NCI-H345 treated with DMSO at 0.1 percent for 48 hours (cell line): ENCODE measurements at regions not wholly inside any gene's neighbourhood (a gene's known extent, or its start where the extent isn't known, plus 50 kb on each side); places are given as distances from the start of the nearest gene placed in this dataset.

Experiments used
- DNase-seq: peaks from one replicate; lab custom pipeline; 2025; ENCODE audit not compliant: unreplicated experiment; lab: John Stamatoyannopoulos, UW

- DNase-seq = no peak
Observed at GRCh38 chr7:11895337-11895736, 63.3 kb upstream of the THSD7A start.

DNA sequence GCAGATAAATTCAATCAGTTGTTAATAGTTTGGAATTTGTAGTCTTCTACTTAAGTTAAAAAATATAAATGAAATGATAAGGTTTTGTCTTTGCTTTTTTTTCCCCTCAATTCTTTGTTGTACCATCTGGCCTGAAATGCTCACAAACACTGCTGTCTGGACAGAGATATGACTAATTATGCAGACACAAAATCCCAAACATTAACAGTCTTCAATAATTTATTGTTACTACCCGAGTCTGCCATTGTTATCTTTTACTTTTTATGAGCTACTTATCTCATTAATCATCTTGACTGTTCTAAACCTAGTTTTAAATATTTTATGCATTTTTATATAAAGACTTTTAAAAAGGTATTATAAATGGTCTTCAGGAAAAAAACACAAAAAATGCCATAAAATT lies 64.7 kb upstream of the THSD7A start:
- no peak for DNase-seq

DNA sequence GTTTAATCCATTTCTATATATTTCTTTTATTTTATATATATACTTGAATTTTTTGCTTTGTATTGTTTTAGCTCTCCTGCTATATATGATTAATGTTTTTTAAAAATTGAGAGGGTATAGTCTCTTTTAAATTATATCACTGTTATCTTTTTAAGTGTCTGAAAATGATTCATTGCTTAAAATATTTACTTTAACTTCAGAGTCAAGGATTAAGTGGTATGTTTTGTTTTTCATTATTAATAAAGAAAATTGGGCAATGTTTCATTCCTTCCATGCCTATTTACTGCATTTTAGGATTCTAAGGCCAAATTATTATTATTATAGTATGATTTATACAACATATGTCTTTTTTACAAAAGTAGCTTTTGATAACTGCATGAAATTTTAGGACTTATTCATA lies 67.2 kb upstream of the THSD7A start:
- no peak for DNase-seq

- DNase-seq = no peak
Observed at GRCh38 chr7:11910253-11910652, 78.3 kb upstream of the THSD7A start.

- no peak for DNase-seq
Observed at GRCh38 chr7:11911900-11912299, 79.9 kb upstream of the THSD7A start.

DNA sequence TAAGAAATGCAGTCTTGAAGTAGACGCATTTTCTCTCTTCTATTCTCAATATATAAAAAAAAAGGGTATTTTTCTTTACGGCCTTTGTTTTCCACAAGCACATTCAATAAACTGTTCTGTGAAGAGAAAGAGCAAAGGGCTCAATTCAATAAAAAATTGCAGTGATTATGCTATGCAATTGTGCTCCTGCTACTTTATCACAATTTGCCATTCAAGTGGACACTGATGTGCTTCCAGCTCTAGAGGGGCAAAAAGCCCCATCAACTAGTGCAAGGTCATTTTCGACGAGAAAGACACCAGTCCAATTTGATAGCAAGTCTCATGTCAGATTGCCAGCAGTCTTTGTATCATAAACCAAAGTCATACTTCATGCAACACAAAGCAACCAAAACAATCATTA lies 82.6 kb upstream of the THSD7A start:
- no peak for DNase-seq

- DNase-seq = no peak
Observed at GRCh38 chr7:11923376-11923930, 91.5 kb upstream of the THSD7A start.

DNA sequence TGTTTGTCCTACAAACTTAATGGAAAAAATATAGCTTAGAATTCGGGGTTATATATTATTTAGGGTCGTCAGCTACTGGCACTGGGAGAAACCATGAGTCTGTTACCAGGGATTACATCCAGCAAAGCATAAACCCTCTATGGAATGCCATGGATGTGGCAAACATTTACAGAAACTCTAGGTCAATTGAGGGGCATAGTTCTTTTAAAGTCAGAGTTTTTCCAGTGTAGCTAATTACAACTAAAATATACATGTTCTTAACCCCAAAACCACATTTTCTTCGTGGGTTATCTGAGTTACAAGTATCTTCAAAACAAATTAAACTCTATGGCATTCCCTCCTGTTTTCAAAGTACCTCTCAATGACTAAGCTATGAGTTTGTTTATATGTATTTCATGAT lies 99.3 kb upstream of the THSD7A start:
- no peak for DNase-seq

- DNase-seq = no peak
Observed at GRCh38 chr7:11934796-11935195, 102.8 kb upstream of the THSD7A start.

- DNase-seq = no peak
Observed at GRCh38 chr7:11935905-11936304, 103.9 kb upstream of the THSD7A start.

DNA sequence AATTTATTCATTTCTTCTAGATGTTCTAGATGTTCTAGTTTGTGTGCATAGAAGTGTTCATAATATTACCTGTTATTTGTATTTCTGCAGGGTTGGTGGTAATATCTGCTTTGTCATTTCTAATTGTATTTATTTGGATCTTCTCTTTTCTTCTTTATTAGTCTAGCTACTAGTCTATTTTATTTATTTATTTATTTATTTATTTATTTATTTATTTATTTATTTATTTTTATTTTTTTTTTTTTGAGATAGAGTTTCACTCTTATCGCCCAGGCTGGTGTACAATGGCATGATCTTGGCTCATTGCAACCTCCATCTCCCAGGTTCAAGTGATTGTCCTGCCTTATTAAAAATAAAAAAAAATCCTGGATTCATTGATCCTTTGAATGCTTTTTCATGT lies 114.8 kb upstream of the THSD7A start:
- DNase-seq = no peak

GRCh38 chr7:11950281-11950680 lies 118.3 kb upstream of the THSD7A start:
- no peak for DNase-seq

- DNase-seq = no peak
Observed at GRCh38 chr7:11950942-11951341, 118.9 kb upstream of the THSD7A start.

- DNase-seq = no peak
Observed at GRCh38 chr7:11951909-11952308, 119.9 kb upstream of the THSD7A start.

- no peak for DNase-seq
Observed at GRCh38 chr7:11952972-11953371, 121.0 kb upstream of the THSD7A start.

- DNase-seq = no peak
Observed at GRCh38 chr7:11956991-11957390, 125.0 kb upstream of the THSD7A start.

- DNase-seq = no peak
Observed at GRCh38 chr7:11957956-11958355, 126.0 kb upstream of the THSD7A start.

- no peak for DNase-seq
Observed at GRCh38 chr7:11959121-11959520, 127.1 kb upstream of the THSD7A start.

GRCh38 chr7:11960621-11961020 lies 128.6 kb upstream of the THSD7A start:
- no peak for DNase-seq

- no peak for DNase-seq
Observed at GRCh38 chr7:11969643-11970042, 137.6 kb upstream of the THSD7A start.

GRCh38 chr7:11970132-11970531 lies 138.1 kb upstream of the THSD7A start:
- no peak for DNase-seq

- DNase-seq = no peak
Observed at GRCh38 chr7:11985376-11985775, 153.4 kb upstream of the THSD7A start.

DNA sequence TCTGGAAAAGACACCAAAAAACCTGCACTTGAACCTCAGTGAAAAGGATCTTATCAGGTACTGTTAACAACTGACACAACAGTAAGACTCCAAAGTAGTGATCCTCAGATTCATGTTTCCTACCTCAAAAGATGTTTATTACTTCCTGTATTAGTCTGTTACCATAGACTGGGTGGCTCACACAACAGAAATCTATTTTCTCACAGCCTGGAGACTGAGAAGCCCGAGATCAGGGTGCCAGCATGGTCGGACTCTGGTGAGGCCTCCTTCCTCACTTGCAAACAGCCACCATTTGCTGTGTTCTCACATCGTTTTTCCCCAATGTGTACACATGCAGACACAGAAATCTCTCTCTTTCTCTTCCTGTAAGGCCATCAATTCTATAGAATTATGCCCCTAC lies 154.0 kb upstream of the THSD7A start:
- no peak for DNase-seq

DNA sequence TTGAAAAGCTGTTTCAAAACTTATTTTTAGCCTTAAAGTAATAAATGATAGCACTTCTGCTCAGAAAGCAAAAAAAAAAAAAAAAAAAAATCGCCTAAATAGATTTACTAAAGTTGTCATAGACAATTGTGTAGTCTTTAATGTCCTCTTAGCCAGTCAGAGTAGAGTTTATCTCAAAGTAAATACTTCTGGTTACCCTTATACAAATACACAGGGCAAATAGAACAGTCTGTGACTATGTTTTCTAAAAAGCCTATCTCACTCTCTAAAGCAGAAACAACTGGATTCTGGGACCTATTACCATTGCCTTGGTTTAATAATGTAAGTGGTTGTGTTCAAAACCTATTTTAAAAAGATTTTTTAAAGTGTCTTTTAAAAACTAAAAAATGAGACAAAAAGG lies 156.2 kb upstream of the THSD7A start:
- no peak for DNase-seq
